Naive B cell (primary cell): ENCODE measurements at regions not wholly inside any gene's neighbourhood (a gene's known extent, or its start where the extent isn't known, plus 50 kb on each side); places are given as distances from the start of the nearest gene placed in this dataset.

Source experiments
- ATAC-seq, 2 donors: fragments of 150-1000 bp; cut with Tn5 transposase; 2 replicates each; pipeline ENCODE4 v1.10.0; 2021; ENCODE audit warnings: low read depth in 2 of 2, mild to moderate bottlenecking in 2 of 2, moderate library complexity in 2 of 2
- DNase-seq: peaks from one replicate; pipeline ENCODE4 v3.0.0; 2022
- H3K27ac Mint-ChIP-seq, 6 donors: one replicate each; pipeline ENCODE4 v1.8.0; 2020 to 2022; ENCODE audit warnings: mild to moderate bottlenecking in 6 of 6, mixed read lengths in 6 of 6, moderate library complexity in 5 of 6, inconsistent platforms in 2 of 6
- H3K27me3 Mint-ChIP-seq, 3 donors: one replicate each; pipeline ENCODE4 v1.8.0; 2021 to 2022; ENCODE audit warnings: mixed read lengths in 3 of 3, mild to moderate bottlenecking in 1 of 3
- H3K36me3 Mint-ChIP-seq, 2 donors: one replicate each; pipeline ENCODE4 v1.8.0; 2020 to 2022; ENCODE audit warnings: mixed read lengths in 2 of 2, inconsistent platforms in 1 of 2, mild to moderate bottlenecking in 1 of 2
- H3K4me1 Mint-ChIP-seq, 3 donors: one replicate each; pipeline ENCODE4 v1.8.0; 2020 to 2022; ENCODE audit warnings: mixed read lengths in 3 of 3, inconsistent platforms in 1 of 3, mild to moderate bottlenecking in 1 of 3, moderate library complexity in 1 of 3
- H3K4me3 Mint-ChIP-seq, 8 donors: one replicate each; pipeline ENCODE4 v1.8.0; 2020 to 2022; ENCODE audit warnings: mild to moderate bottlenecking in 8 of 8, mixed read lengths in 8 of 8, moderate library complexity in 8 of 8, inconsistent platforms in 2 of 8
- H3K9me3 Mint-ChIP-seq, 7 donors: one replicate each; pipeline ENCODE4 v1.8.0; 2020 to 2022; ENCODE audit warnings: mixed read lengths in 7 of 7, mild to moderate bottlenecking in 5 of 7, inconsistent platforms in 2 of 7, moderate library complexity in 1 of 7

DNA sequence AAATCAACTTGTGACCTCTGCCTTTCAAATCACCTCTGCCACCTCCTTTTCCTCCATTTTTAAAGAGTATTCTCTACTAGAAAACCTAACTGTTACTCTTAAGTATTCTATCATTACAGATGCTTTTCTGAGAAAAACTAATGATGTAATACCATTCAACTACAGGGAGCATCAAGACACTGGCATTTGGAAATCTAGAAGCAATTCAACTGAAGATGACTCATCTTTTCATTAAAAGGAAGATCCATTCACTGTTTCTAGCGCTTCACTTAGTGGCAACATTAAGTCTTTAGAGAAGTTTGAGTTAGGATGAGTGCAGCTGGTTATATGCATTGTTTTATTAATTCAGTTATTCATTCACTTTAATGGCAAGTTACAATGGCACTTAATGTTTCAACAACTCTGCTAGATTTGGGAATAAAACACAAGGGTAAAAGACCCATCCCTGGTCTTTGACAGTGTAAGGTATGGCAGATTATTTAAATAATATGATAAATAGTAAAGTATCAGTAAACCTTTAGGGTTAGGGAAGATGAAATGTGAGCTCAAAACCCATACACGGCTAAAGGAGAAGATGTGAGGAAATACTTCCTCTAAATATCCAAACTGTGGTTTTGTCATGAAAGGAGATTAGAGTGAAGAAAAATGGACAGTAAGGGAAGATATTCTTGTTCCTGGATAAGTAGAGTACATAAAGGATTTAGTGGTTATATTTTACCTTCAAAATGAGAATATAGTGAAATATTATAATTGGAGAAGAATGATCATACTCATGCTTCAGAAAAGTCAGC is 61.7 kb downstream of the KCNJ2 start:
- DNase-seq: no peak
- peaks cover 8 to 13% (median 8%) of the 10 kb centered on the region in 3 donors for H3K27me3 Mint-ChIP-seq

GRCh38 chr17:70232466-70232865 is 63.1 kb downstream of the KCNJ2 start:
- H3K27ac Mint-ChIP-seq: no peak overlapping the region
- H3K4me1 Mint-ChIP-seq: no peaks in the 10 kb centered on the region
- H3K27me3 Mint-ChIP-seq: peaks cover 0 to 7% (median 6%) of the 10 kb centered on the region in 3 donors
- DNase-seq: no peak
- no peak for ATAC-seq
- H3K4me3 Mint-ChIP-seq: no peak overlapping the region
- H3K36me3 Mint-ChIP-seq: no peaks in the 10 kb centered on the region
- H3K9me3 Mint-ChIP-seq: peaks cover 0 to 18% (median 6%) of the 10 kb centered on the region in 7 donors

More for the DNA sequence above, 61.7 kb downstream of the KCNJ2 start:
- Mint-ChIP-seq H3K36me3 (no peaks in the 10 kb centered on the region), H3K9me3 (peaks cover 0 to 13% (median 6%) of the 10 kb centered on the region in 7 donors), H3K27ac (peak overlapping the region in 1 of 6 donors; percentile 8), H3K4me3 (no peak overlapping the region), H3K4me1 (no peaks in the 10 kb centered on the region)
- ATAC-seq: no peak

- H3K27me3 Mint-ChIP-seq: peaks cover 0 to 8% (median 4%) of the 10 kb centered on the region in 3 donors
- H3K36me3 Mint-ChIP-seq: no peaks in the 10 kb centered on the region
- H3K9me3 Mint-ChIP-seq: peaks cover 0 to 18% (median 4%) of the 10 kb centered on the region in 7 donors
- no peak for ATAC-seq
- no peak overlapping the region for H3K4me3 Mint-ChIP-seq
- no peak for DNase-seq
- no peaks in the 10 kb centered on the region for H3K4me1 Mint-ChIP-seq
- no peak overlapping the region for H3K27ac Mint-ChIP-seq
Observed at GRCh38 chr17:70235252-70235651, 65.9 kb downstream of the KCNJ2 start.

GRCh38 chr17:70238228-70238627 is 68.9 kb downstream of the KCNJ2 start:
- no peak overlapping the region for H3K27ac Mint-ChIP-seq
- H3K27me3 Mint-ChIP-seq: peaks cover 0 to 8% (median 8%) of the 10 kb centered on the region in 3 donors
- no peak for ATAC-seq
- no peaks in the 10 kb centered on the region for H3K4me1 Mint-ChIP-seq
- H3K36me3 Mint-ChIP-seq: no peaks in the 10 kb centered on the region
- DNase-seq: no peak
- H3K9me3 Mint-ChIP-seq: peaks cover 0 to 17% (median 4%) of the 10 kb centered on the region in 7 donors
- no peak overlapping the region for H3K4me3 Mint-ChIP-seq

GRCh38 chr17:70238646-70239045 is 69.3 kb downstream of the KCNJ2 start:
- H3K9me3 Mint-ChIP-seq: peaks cover 0 to 17% (median 4%) of the 10 kb centered on the region in 7 donors
- no peak overlapping the region for H3K4me3 Mint-ChIP-seq
- H3K27ac Mint-ChIP-seq: no peak overlapping the region
- H3K4me1 Mint-ChIP-seq: no peaks in the 10 kb centered on the region
- peaks cover 0 to 10% (median 8%) of the 10 kb centered on the region in 3 donors for H3K27me3 Mint-ChIP-seq
- no peaks in the 10 kb centered on the region for H3K36me3 Mint-ChIP-seq
- DNase-seq (no peak), ATAC-seq (no peak)

- Mint-ChIP-seq H3K27ac (no peak overlapping the region), H3K27me3 (peaks cover 0 to 12% (median 12%) of the 10 kb centered on the region in 3 donors), H3K36me3 (no peaks in the 10 kb centered on the region), H3K4me1 (no peaks in the 10 kb centered on the region), H3K9me3 (peaks cover 0 to 13% (median 3%) of the 10 kb centered on the region in 7 donors), H3K4me3 (no peak overlapping the region)
- ATAC-seq: no peak
- DNase-seq: no peak
Observed at GRCh38 chr17:70239391-70239826, 70.1 kb downstream of the KCNJ2 start.

GRCh38 chr17:70241071-70241470 is 71.7 kb downstream of the KCNJ2 start:
- ATAC-seq (no peak), DNase-seq (no peak)
- Mint-ChIP-seq H3K9me3 (peaks cover 0 to 5% (median 0%) of the 10 kb centered on the region in 7 donors), H3K27me3 (peaks cover 0 to 12% (median 12%) of the 10 kb centered on the region in 3 donors), H3K4me1 (no peaks in the 10 kb centered on the region), H3K27ac (no peak overlapping the region), H3K36me3 (no peaks in the 10 kb centered on the region), H3K4me3 (no peak overlapping the region)

- H3K27me3 Mint-ChIP-seq: peaks cover 0 to 11% (median 8%) of the 10 kb centered on the region in 3 donors
Observed at GRCh38 chr17:70242781-70243437, 73.6 kb downstream of the KCNJ2 start.

DNA sequence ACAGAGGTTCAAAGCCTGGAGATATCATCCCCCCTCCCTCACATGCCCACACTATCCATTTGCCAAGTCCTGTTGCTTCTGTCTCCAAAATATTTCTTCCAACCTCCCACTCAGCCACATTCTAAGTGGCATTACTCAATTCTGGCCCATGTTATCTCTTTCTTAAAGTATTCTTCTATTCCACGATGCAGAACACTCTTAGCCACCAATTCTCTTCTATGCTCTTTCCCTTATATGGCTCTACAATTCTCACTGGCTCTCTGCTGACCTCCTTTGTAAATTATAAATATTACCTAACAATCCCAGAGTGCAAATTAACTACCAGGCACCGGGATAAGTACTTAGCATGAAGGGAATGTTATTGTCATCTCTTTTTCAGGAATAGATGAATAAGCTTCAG is 82.4 kb downstream of the KCNJ2 start:
- H3K27me3 Mint-ChIP-seq: no peaks in the 10 kb centered on the region
- DNase-seq: no peak

More at GRCh38 chr17:70242781-70243437, 73.6 kb downstream of the KCNJ2 start:
- H3K36me3 Mint-ChIP-seq: no peaks in the 10 kb centered on the region
- DNase-seq (no peak), ATAC-seq (no peak)
- H3K4me1 Mint-ChIP-seq: no peaks in the 10 kb centered on the region
- peaks cover 0 to 5% (median 0%) of the 10 kb centered on the region in 7 donors for H3K9me3 Mint-ChIP-seq
- H3K27ac Mint-ChIP-seq: no peak overlapping the region
- no peak overlapping the region for H3K4me3 Mint-ChIP-seq

DNA sequence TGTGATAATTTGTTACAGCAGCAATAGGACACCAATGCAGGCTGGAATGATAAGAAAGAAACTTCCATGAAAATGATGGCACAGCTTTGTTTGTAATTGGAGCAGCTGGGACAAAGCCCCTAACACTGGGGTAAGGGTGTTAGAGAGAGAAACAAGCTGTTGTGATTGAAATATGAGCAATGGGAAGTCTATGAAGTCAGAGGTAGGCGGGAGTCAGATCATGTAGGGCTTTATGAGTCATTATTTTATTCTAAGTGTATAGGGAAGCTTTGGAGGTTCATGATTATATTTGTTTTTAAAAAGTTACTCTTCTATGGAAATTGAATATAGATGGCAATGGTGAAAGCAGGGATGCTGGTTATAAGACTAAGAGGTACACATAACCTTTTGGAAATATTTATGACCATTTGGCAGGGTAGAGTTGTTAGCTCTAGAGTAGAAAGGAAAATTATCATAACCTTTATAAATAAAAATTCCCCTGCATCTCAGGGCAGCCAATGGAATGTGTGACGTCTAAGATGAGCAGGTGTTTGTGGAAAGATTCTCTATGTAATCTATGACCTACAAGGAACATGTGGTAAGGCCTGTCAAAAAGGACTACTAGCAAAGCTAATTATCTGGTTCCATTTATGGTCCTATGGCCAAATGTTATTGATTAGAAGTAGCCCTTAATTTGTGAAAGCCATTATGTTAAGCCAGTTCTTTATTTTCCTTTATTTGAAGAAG is 85.6 kb downstream of the KCNJ2 start:
- no peaks in the 10 kb centered on the region for H3K27me3 Mint-ChIP-seq
- no peak overlapping the region for H3K4me3 Mint-ChIP-seq
- no peak overlapping the region for H3K27ac Mint-ChIP-seq
- ATAC-seq (no peak), DNase-seq (no peak)
- no peaks in the 10 kb centered on the region for H3K36me3 Mint-ChIP-seq
- H3K4me1 Mint-ChIP-seq: no peaks in the 10 kb centered on the region
- no peaks in the 10 kb centered on the region for H3K9me3 Mint-ChIP-seq

More for the DNA sequence above, 82.4 kb downstream of the KCNJ2 start:
- no peak for ATAC-seq
- Mint-ChIP-seq H3K4me3 (no peak overlapping the region), H3K4me1 (no peaks in the 10 kb centered on the region), H3K27ac (no peak overlapping the region), H3K36me3 (no peaks in the 10 kb centered on the region), H3K9me3 (peaks cover 0 to 7% (median 0%) of the 10 kb centered on the region in 7 donors)

GRCh38 chr17:70256751-70257150 is 87.4 kb downstream of the KCNJ2 start:
- Mint-ChIP-seq H3K27ac (no peak overlapping the region), H3K9me3 (no peaks in the 10 kb centered on the region), H3K4me3 (no peak overlapping the region), H3K4me1 (no peaks in the 10 kb centered on the region), H3K27me3 (no peaks in the 10 kb centered on the region), H3K36me3 (no peaks in the 10 kb centered on the region)
- ATAC-seq (no peak), DNase-seq (no peak)

- no peaks in the 10 kb centered on the region for H3K27me3 Mint-ChIP-seq
- no peaks in the 10 kb centered on the region for H3K4me1 Mint-ChIP-seq
- no peaks in the 10 kb centered on the region for H3K9me3 Mint-ChIP-seq
- H3K27ac Mint-ChIP-seq: no peak overlapping the region
- H3K4me3 Mint-ChIP-seq: no peak overlapping the region
- ATAC-seq (no peak), DNase-seq (no peak)
- no peaks in the 10 kb centered on the region for H3K36me3 Mint-ChIP-seq
Observed at GRCh38 chr17:70258465-70258864, 89.1 kb downstream of the KCNJ2 start.

DNA sequence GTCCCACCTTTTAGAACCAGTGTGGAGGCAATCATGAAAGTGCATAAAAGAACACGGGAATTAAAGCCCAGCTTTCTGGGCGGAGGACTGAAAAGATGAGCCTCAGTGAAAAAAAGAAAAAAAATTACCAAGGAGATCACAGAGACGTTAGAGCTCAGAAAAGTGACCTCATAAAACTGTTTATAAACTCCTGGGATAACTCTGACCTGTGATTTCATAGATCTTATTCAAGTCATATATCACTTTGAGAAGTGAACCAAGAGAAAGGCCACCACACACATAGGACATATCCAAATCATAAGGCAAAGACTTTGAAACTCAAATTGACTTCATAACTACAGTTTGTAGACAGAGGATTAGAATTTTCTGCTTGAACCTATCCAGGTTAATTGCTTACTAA is 90.1 kb downstream of the KCNJ2 start:
- H3K4me3 Mint-ChIP-seq: no peak overlapping the region
- H3K36me3 Mint-ChIP-seq: no peaks in the 10 kb centered on the region
- DNase-seq: no peak
- H3K4me1 Mint-ChIP-seq: no peaks in the 10 kb centered on the region
- peaks cover 0 to 4% (median 0%) of the 10 kb centered on the region in 7 donors for H3K9me3 Mint-ChIP-seq
- H3K27me3 Mint-ChIP-seq: peaks cover 0 to 7% (median 0%) of the 10 kb centered on the region in 3 donors
- no peak overlapping the region for H3K27ac Mint-ChIP-seq
- ATAC-seq: no peak
